ENCODE measurements at regions not wholly inside any gene's neighbourhood (a gene's known extent, or its start where the extent isn't known, plus 50 kb on each side); places are given as distances from the start of the nearest gene placed in this dataset.
A peak's percentile ranks its signal among the peaks of the same experiment; 100 is the strongest.

DNA sequence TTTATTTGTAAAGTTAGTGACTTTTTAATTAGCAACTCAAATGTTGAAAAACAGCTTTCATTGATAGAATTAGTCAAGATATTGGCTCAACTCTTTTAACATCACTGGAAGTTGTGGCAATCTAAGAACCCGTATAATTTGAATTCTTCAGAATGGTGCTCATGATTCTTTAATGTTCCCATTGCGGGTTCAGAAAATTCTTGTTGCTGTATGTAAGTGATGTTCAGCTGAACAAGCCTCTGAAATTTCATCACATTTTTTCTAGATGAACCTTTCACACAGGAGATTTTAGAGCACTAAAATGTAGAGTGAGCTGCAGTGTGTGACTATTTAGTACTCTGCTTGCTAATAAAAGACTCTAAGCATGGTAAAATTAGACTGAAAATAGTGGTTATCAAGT is 1317.7 kb downstream of the FSTL5 start:
- H2AFZ ChIP-seq (ENCODE audit: low read depth, low read length), result no peak overlapping the region
- Mint-ChIP-seq H3K36me3 (ENCODE audit: low read depth, unreplicated experiment) (no peaks in the 10 kb centered on the region), H3K9me3 (ENCODE audit: unreplicated experiment) (no peaks in the 10 kb centered on the region), H3K27me3 (ENCODE audit: low read depth, unreplicated experiment) (no peaks in the 10 kb centered on the region), H3K4me1 (ENCODE audit: low read depth, unreplicated experiment) (peaks cover 25% of the 10 kb centered on the region), H3K27ac (ENCODE audit: unreplicated experiment) (no peak overlapping the region), H3K4me3 (ENCODE audit: unreplicated experiment) (no peak overlapping the region)
- H3K9me3 ChIP-seq (ENCODE audit: insufficient read depth, low read depth, low read length), result no peaks in the 10 kb centered on the region
- no peaks in the 10 kb centered on the region for H4K20me1 ChIP-seq (ENCODE audit: insufficient read depth, low read length)
- no peak overlapping the region for H3K4me2 ChIP-seq (ENCODE audit: low read length)
- no peak overlapping the region for H3K9ac ChIP-seq (ENCODE audit: low read length)
- FAIRE-seq (no peak), DNase-seq (ENCODE audit: low read depth) (no peak)
- H3K79me2 ChIP-seq (ENCODE audit: insufficient read depth, low read length), result no peaks in the 10 kb centered on the region
- no peaks in the 10 kb centered on the region for H3K27me3 ChIP-seq (ENCODE audit: insufficient read depth, low read length)
- H3K4me3 ChIP-seq (ENCODE audit: insufficient read depth, low read depth, low read length), result no peak overlapping the region
- no peak overlapping the region for H3K27ac ChIP-seq (ENCODE audit: low read depth, low read length)
- H3K4me1 ChIP-seq (ENCODE audit: insufficient read depth, low read length), result peaks cover 10% of the 10 kb centered on the region
- no peaks in the 10 kb centered on the region for H3K36me3 ChIP-seq (ENCODE audit: insufficient read depth, low read length)
- TF ChIP-seq, protein P1, sequence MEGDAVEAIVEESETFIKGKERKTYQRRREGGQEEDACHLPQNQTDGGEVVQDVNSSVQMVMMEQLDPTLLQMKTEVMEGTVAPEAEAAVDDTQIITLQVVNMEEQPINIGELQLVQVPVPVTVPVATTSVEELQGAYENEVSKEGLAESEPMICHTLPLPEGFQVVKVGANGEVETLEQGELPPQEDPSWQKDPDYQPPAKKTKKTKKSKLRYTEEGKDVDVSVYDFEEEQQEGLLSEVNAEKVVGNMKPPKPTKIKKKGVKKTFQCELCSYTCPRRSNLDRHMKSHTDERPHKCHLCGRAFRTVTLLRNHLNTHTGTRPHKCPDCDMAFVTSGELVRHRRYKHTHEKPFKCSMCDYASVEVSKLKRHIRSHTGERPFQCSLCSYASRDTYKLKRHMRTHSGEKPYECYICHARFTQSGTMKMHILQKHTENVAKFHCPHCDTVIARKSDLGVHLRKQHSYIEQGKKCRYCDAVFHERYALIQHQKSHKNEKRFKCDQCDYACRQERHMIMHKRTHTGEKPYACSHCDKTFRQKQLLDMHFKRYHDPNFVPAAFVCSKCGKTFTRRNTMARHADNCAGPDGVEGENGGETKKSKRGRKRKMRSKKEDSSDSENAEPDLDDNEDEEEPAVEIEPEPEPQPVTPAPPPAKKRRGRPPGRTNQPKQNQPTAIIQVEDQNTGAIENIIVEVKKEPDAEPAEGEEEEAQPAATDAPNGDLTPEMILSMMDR (IDR thresholded peaks at IDR 0.05; ENCODE audit: insufficient read depth, low read depth, low read length), result no peak
- TF ChIP-seq EZH2 (IDR thresholded peaks at IDR 0.05; ENCODE audit: insufficient read depth, low read length), result no peak

- no peak overlapping the region for H3K9ac ChIP-seq (ENCODE audit: low read length)
- no peak for TF ChIP-seq EZH2 (IDR thresholded peaks at IDR 0.05; ENCODE audit: insufficient read depth, low read length)
- TF ChIP-seq, protein P1 (IDR thresholded peaks at IDR 0.05; ENCODE audit: insufficient read depth, low read depth, low read length), result no peak
- H3K36me3 ChIP-seq (ENCODE audit: insufficient read depth, low read length), result no peaks in the 10 kb centered on the region
- peaks cover 10% of the 10 kb centered on the region for H3K4me1 ChIP-seq (ENCODE audit: insufficient read depth, low read length)
- no peak overlapping the region for H3K4me2 ChIP-seq (ENCODE audit: low read length)
- Mint-ChIP-seq H3K4me3 (ENCODE audit: unreplicated experiment) (no peak overlapping the region), H3K27ac (ENCODE audit: unreplicated experiment) (no peak overlapping the region), H3K4me1 (ENCODE audit: low read depth, unreplicated experiment) (peaks cover 25% of the 10 kb centered on the region), H3K36me3 (ENCODE audit: low read depth, unreplicated experiment) (no peaks in the 10 kb centered on the region), H3K9me3 (ENCODE audit: unreplicated experiment) (no peaks in the 10 kb centered on the region), H3K27me3 (ENCODE audit: low read depth, unreplicated experiment) (no peaks in the 10 kb centered on the region)
- no peaks in the 10 kb centered on the region for H3K79me2 ChIP-seq (ENCODE audit: insufficient read depth, low read length)
- H3K27me3 ChIP-seq (ENCODE audit: insufficient read depth, low read length), result no peaks in the 10 kb centered on the region
- H2AFZ ChIP-seq (ENCODE audit: low read depth, low read length), result no peak overlapping the region
- FAIRE-seq (no peak), DNase-seq (ENCODE audit: low read depth) (no peak)
- no peak overlapping the region for H3K4me3 ChIP-seq (ENCODE audit: insufficient read depth, low read depth, low read length)
- H3K9me3 ChIP-seq (ENCODE audit: insufficient read depth, low read depth, low read length), result no peaks in the 10 kb centered on the region
- no peaks in the 10 kb centered on the region for H4K20me1 ChIP-seq (ENCODE audit: insufficient read depth, low read length)
- no peak overlapping the region for H3K27ac ChIP-seq (ENCODE audit: low read depth, low read length)
Measured at GRCh38 chr4:160847228-160847627, 1316.6 kb downstream of the FSTL5 start.

- Histone ChIP-seq H3K27ac (ENCODE audit: low read depth, low read length) (no peak overlapping the region), H3K79me2 (ENCODE audit: insufficient read depth, low read length) (no peaks in the 10 kb centered on the region), H3K9ac (ENCODE audit: low read length) (peak overlapping the region; percentile 76), H3K4me3 (ENCODE audit: insufficient read depth, low read depth, low read length) (no peak overlapping the region), H3K4me2 (ENCODE audit: low read length) (peak overlapping the region; percentile 89), H3K36me3 (ENCODE audit: insufficient read depth, low read length) (no peaks in the 10 kb centered on the region), H4K20me1 (ENCODE audit: insufficient read depth, low read length) (no peaks in the 10 kb centered on the region), H3K4me1 (ENCODE audit: insufficient read depth, low read length) (peaks cover 10% of the 10 kb centered on the region), H3K9me3 (ENCODE audit: insufficient read depth, low read depth, low read length) (no peaks in the 10 kb centered on the region), H2AFZ (ENCODE audit: low read depth, low read length) (peak overlapping the region; percentile 88), H3K27me3 (ENCODE audit: insufficient read depth, low read length) (no peaks in the 10 kb centered on the region)
- no peak for DNase-seq (ENCODE audit: low read depth)
- peak overlapping the region; percentile 90 for H3K27ac Mint-ChIP-seq (ENCODE audit: unreplicated experiment)
- no peak for FAIRE-seq
- no peak overlapping the region for H3K4me3 Mint-ChIP-seq (ENCODE audit: unreplicated experiment)
- H3K36me3 Mint-ChIP-seq (ENCODE audit: low read depth, unreplicated experiment), result no peaks in the 10 kb centered on the region
- H3K4me1 Mint-ChIP-seq (ENCODE audit: low read depth, unreplicated experiment), result peaks cover 25% of the 10 kb centered on the region
- H3K27me3 Mint-ChIP-seq (ENCODE audit: low read depth, unreplicated experiment), result no peaks in the 10 kb centered on the region
- H3K9me3 Mint-ChIP-seq (ENCODE audit: unreplicated experiment), result no peaks in the 10 kb centered on the region
- TF ChIP-seq EZH2 (IDR thresholded peaks at IDR 0.05; ENCODE audit: insufficient read depth, low read length), result no peak
- TF ChIP-seq, protein P1 (IDR thresholded peaks at IDR 0.05; ENCODE audit: insufficient read depth, low read depth, low read length), result no peak
Measured at GRCh38 chr4:160848489-160848888, 1315.3 kb downstream of the FSTL5 start.
